ENCODE measurements at regions not wholly inside any gene's neighbourhood (a gene's known extent, or its start where the extent isn't known, plus 50 kb on each side); places are given as distances from the start of the nearest gene placed in this dataset.

DNA sequence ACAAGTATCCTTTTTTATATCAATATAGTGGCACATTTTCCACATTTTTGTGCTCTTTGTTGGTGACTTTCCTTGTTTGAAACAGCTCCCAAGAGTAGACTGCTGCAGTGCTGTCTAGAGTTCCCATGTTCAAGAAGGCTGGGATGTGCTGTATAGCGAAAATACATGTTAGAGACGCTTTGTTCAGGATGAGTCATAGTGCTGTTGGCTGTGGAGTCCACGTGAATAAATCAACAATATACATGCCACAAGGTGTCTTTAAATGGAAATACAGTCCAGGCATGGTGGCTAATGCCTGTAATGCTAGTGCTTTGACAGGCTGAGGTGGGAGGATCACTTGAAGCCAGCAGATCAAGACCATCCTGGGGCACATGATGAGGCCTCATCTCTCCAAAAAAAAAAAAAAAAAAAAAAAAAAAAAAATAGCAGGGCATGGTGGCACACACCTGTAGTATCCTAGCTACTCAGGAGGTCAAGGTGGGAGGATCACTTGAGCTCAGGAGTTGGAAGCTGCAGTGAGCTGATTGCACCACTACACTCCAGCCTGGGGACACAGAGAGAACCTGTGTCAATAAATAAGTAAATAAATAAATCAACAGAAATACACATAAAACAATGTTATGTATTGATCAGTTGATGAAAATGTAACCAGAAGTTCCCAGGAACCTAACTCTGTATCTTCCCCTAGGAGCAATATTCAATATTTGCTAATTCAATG lies 256.8 kb upstream of the STS start:
- Mint-ChIP-seq H3K9me3 (peaks cover 5% of the 10 kb centered on the region), H3K4me3 (no peak overlapping the region), H3K27ac (no peak overlapping the region), H3K27me3 (ENCODE audit: low read depth) (no peaks in the 10 kb centered on the region), H3K4me1 (ENCODE audit: low read depth) (no peaks in the 10 kb centered on the region), H3K36me3 (ENCODE audit: low read depth) (no peaks in the 10 kb centered on the region)
- intact Hi-C loops (cut with micrococcal nuclease): no loop called here
- CTCF ChIA-PET: no interaction called here
- DNase-seq: no peak

DNA sequence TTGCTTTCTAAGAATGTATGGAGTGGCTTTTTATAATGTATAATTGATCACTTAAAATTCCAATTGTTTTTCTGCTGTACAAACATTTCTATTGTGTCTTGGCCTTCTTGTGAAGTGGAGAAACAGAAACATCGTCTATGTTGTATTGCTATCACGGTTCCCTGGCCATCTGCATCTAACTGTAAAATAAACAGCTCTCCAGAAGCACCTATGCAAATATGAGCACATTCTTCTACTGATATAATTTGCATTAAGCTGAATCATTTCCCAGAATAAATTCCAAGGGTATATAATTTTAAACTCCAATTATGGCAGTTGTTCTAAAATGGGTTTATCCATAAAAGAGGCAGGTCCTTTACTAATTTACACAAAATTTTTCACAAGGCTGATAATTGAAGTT lies 261.6 kb upstream of the STS start:
- H3K9me3 Mint-ChIP-seq: no peaks in the 10 kb centered on the region
- H3K27me3 Mint-ChIP-seq (ENCODE audit: low read depth): no peaks in the 10 kb centered on the region
- CTCF ChIA-PET: no interaction called here
- intact Hi-C loops (cut with micrococcal nuclease): no loop called here
- H3K27ac Mint-ChIP-seq: no peak overlapping the region
- peaks cover 1% of the 10 kb centered on the region for H3K36me3 Mint-ChIP-seq (ENCODE audit: low read depth)
- no peak for DNase-seq
- no peaks in the 10 kb centered on the region for H3K4me1 Mint-ChIP-seq (ENCODE audit: low read depth)
- H3K4me3 Mint-ChIP-seq: no peak overlapping the region

DNA sequence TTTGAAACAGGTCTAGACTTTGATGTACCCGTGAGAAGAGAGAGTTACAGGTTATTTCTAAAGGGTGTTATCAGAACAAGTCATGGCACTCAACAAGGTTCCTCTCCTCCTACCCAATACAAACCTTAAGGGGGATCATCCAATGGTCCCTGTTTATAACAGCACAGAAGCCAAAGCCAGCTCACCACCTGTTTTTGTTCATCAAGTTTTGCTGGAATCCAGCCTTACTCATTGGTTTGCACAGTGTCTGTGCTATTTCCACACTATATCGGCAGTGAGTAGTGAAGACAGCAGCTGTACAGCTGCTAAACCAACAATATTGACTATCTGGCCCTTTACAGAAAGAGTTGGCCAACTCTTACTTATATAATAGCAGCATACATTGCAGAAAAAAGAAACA lies 262.1 kb upstream of the STS start:
- Mint-ChIP-seq H3K27ac (no peak overlapping the region), H3K4me1 (ENCODE audit: low read depth) (no peaks in the 10 kb centered on the region), H3K27me3 (ENCODE audit: low read depth) (no peaks in the 10 kb centered on the region), H3K9me3 (no peaks in the 10 kb centered on the region), H3K4me3 (no peak overlapping the region), H3K36me3 (ENCODE audit: low read depth) (peaks cover 1% of the 10 kb centered on the region)
- no peak for DNase-seq
- CTCF ChIA-PET: no interaction called here
- intact Hi-C loops (cut with micrococcal nuclease): no loop called here

DNA sequence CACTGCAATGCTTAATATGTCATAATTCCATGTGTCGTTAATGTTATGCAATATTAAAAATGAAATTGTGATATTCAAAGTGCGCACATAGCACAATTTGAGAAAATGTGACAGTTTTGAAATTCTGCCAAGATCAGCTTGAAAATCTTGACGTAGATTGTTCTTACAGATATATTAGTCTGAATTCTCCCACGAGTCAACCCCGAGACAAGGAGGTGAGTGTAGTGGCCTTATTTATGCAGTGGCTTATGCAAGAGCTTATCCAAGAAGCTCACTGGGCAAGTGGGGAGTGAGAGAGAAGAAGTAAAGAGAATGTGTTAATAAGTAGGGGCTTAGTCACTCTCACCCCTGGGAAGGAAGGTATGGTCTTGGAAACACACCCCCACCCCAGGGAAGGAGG lies 286.1 kb upstream of the STS start:
- no peak for DNase-seq
- Mint-ChIP-seq H3K9me3 (no peaks in the 10 kb centered on the region), H3K4me3 (no peak overlapping the region), H3K27ac (no peak overlapping the region), H3K27me3 (ENCODE audit: low read depth) (no peaks in the 10 kb centered on the region), H3K36me3 (ENCODE audit: low read depth) (no peaks in the 10 kb centered on the region), H3K4me1 (ENCODE audit: low read depth) (no peaks in the 10 kb centered on the region)
- intact Hi-C loops (cut with micrococcal nuclease): no loop called here
- CTCF ChIA-PET: no interaction called here

DNA sequence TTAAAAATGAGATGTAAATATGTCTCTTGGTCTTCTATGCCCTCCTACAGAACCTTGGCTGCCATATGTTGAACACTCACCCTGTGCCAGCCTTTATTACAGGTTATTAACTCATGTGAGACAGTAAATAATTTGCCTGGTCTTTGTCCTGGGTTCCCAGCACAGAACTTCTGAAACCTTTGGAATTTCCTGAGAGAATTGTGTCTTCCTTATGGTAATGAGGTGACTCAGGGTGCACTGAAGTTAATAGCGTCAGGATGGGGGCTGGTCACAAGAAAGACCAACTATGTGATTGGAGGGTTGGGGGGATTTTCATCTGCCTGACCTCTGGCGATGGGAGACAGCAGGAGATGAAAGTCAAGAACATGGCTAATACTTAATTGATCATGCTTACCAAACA lies 289.8 kb upstream of the STS start:
- intact Hi-C loops (cut with micrococcal nuclease): no loop called here
- DNase-seq: no peak
- Mint-ChIP-seq H3K27ac (no peak overlapping the region), H3K4me1 (ENCODE audit: low read depth) (no peaks in the 10 kb centered on the region), H3K9me3 (no peaks in the 10 kb centered on the region), H3K4me3 (no peak overlapping the region), H3K27me3 (ENCODE audit: low read depth) (no peaks in the 10 kb centered on the region), H3K36me3 (ENCODE audit: low read depth) (no peaks in the 10 kb centered on the region)
- CTCF ChIA-PET: no interaction called here

DNA sequence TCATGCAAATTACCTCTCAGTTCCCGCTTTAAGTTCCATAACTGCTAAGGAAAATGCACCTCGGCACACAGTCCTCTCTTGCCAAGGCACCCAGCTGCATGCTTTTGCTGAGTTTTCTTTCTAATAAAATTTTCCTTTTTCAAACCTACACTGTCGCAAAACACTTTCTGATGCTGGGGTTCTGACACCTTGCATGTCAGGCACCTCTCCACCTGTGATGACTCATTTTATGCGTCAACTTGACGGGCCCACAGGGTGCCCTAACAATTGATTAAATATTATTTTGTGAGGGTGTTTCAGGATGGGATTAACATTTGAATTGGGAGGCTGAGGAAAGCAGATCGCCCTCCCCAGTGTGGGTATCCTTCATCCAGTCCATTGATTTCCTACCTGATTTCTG lies 291.0 kb upstream of the STS start:
- no peak overlapping the region for H3K4me3 Mint-ChIP-seq
- no peaks in the 10 kb centered on the region for H3K4me1 Mint-ChIP-seq (ENCODE audit: low read depth)
- no peaks in the 10 kb centered on the region for H3K27me3 Mint-ChIP-seq (ENCODE audit: low read depth)
- CTCF ChIA-PET: no interaction called here
- no peaks in the 10 kb centered on the region for H3K36me3 Mint-ChIP-seq (ENCODE audit: low read depth)
- intact Hi-C loops (cut with micrococcal nuclease): no loop called here
- H3K27ac Mint-ChIP-seq: no peak overlapping the region
- H3K9me3 Mint-ChIP-seq: no peaks in the 10 kb centered on the region
- DNase-seq: no peak

DNA sequence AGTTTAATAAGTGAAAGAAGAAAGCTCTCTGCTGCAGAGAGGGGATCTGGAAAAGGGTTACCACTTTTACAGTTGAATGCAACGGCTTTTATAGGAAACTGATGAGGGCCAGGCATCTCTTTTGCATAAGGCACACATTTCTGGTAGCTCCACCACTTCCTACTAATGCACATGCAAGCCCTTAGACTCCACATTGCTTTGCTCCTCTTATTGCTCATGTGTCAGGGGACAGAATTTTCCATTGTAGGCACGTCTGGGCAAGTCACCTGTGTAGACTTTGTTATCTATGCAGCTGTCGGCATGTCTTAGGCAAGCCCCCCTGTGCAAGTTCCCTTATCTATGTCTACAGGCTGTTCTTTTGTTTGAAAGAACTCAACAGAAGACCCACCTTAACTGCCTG lies 294.6 kb upstream of the STS start:
- no peak overlapping the region for H3K4me3 Mint-ChIP-seq
- intact Hi-C loops (cut with micrococcal nuclease): no loop called here
- CTCF ChIA-PET: no interaction called here
- DNase-seq: no peak
- no peaks in the 10 kb centered on the region for H3K9me3 Mint-ChIP-seq
- H3K4me1 Mint-ChIP-seq (ENCODE audit: low read depth): no peaks in the 10 kb centered on the region
- H3K27ac Mint-ChIP-seq: no peak overlapping the region
- no peaks in the 10 kb centered on the region for H3K36me3 Mint-ChIP-seq (ENCODE audit: low read depth)
- H3K27me3 Mint-ChIP-seq (ENCODE audit: low read depth): no peaks in the 10 kb centered on the region

DNA sequence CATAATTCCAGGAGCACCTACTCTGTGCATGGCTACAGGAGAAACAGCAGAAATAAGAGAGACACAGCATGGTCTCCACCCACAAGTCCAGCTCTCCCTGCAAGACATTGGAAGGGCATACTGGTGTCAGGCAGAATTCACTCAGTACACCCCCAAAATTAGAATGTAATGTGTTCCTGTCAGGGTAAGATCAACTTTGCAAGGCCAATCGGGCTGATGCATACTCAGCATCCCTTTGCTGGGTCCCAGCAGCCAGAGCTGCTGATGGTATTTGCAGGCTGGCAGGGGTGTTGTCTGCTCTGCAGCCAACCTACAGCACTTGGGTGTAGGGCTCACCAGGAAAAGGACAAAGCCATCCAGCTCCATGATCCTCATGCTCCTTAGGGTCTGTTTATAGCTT lies 295.4 kb upstream of the STS start:
- Mint-ChIP-seq H3K36me3 (ENCODE audit: low read depth) (no peaks in the 10 kb centered on the region), H3K9me3 (no peaks in the 10 kb centered on the region), H3K27ac (no peak overlapping the region), H3K4me1 (ENCODE audit: low read depth) (no peaks in the 10 kb centered on the region), H3K27me3 (ENCODE audit: low read depth) (no peaks in the 10 kb centered on the region), H3K4me3 (no peak overlapping the region)
- CTCF ChIA-PET: no interaction called here
- intact Hi-C loops (cut with micrococcal nuclease): no loop called here
- no peak for DNase-seq

DNA sequence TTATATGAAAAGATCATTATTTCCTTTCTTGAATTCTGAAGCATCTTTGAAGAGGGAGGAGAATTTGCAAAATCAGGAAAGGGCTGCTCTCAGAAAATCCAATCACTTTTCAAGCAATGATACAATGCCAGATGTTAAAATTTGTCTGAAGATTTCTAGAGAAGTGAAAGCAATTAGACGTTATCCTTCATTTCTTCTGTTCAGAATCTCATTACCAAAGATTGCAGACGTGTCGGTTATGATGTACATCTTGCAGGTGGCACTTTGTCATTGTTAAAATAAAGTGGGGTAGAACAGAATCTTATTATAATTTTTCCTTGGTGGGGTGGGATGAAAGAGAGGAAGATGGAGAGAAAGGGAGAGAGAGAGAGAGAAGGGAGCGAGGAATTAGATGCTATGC lies 296.4 kb upstream of the STS start:
- no peaks in the 10 kb centered on the region for H3K36me3 Mint-ChIP-seq (ENCODE audit: low read depth)
- no peak for DNase-seq
- no peaks in the 10 kb centered on the region for H3K27me3 Mint-ChIP-seq (ENCODE audit: low read depth)
- no peaks in the 10 kb centered on the region for H3K9me3 Mint-ChIP-seq
- CTCF ChIA-PET: no interaction called here
- no peaks in the 10 kb centered on the region for H3K4me1 Mint-ChIP-seq (ENCODE audit: low read depth)
- H3K4me3 Mint-ChIP-seq: no peak overlapping the region
- no peak overlapping the region for H3K27ac Mint-ChIP-seq
- intact Hi-C loops (cut with micrococcal nuclease): no loop called here

DNA sequence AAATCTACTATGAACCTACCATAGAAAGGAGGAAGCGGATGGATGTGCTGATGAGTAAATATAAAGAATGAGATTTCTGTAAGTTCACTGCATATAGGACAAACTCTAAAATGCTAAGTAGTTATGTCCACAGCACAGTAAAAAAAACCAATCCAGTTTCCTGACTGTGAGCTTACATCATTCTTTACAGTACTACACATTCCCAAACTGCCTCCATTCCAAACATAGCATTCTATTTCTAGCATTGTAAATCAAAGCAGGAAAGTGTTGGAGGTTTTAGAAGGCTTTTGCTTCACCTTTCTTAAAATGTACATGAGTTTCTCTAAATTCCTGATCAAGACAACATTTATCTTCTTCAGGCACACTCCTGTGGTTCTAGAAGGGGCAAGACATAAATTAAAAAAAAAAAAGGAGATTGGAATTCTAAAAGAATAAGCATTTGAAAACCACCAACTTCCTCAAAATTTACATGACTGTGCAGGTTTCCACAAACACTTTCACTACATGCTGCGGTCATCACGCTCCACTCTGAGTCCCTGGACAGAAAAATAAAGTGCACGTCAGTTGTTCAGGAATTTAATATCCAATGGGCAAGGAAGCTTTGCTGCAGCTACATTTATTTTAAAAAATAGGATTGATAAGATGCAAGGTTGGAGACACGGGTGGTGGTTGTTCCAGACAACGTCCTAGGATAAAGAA lies 297.6 kb upstream of the STS start:
- Mint-ChIP-seq H3K27ac (no peak overlapping the region), H3K4me1 (ENCODE audit: low read depth) (no peaks in the 10 kb centered on the region), H3K36me3 (ENCODE audit: low read depth) (no peaks in the 10 kb centered on the region), H3K27me3 (ENCODE audit: low read depth) (no peaks in the 10 kb centered on the region), H3K9me3 (no peaks in the 10 kb centered on the region), H3K4me3 (no peak overlapping the region)
- intact Hi-C loops (cut with micrococcal nuclease): no loop called here
- DNase-seq: no peak
- CTCF ChIA-PET: no interaction called here

DNA sequence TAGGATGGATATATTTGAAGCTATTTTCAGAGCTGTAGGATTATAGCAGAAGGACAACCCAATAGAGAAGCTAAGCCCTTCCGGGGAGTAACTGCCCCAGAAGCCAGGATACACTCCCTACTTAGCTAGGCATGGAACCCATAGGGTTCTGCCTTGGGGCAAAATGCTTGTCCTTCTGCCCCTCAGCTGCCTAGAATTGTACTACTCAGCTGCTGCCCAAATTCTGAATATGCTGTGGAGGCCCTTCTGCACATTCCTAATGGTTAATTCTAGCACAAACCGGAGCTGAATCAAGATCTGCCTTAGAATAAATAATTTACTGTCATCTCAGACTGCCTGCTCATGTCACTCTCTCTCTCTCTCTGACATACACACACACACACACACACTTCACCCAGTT lies 297.7 kb upstream of the VCX3A start:
- intact Hi-C loops (cut with micrococcal nuclease): no loop called here

DNA sequence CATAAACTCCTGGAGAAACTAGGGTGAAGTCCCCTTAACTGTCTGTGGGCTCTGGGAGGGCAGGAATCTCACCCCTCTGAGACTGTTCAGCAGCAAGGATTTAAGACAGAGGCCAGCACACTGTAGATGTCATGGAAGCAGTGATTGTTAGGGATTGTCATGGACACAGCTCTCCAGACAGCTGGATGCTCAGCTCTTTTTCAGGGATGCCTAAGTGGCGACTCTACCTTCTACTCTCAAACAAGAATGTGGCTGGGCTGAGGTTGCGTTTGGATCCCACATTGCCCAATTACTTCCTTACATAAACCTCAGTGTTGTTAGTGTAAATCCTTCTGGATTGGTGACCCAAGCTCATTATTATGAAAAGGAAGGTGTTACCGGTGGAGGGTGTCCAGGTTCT lies 291.9 kb upstream of the VCX3A start:
- Mint-ChIP-seq H3K36me3 (ENCODE audit: low read depth) (no peaks in the 10 kb centered on the region), H3K4me1 (ENCODE audit: low read depth) (no peaks in the 10 kb centered on the region), H3K27me3 (ENCODE audit: low read depth) (no peaks in the 10 kb centered on the region), H3K4me3 (no peak overlapping the region), H3K27ac (no peak overlapping the region), H3K9me3 (no peaks in the 10 kb centered on the region)
- CTCF ChIA-PET: no interaction called here
- no peak for DNase-seq
- intact Hi-C loops (cut with micrococcal nuclease): no loop called here

More for the DNA sequence above, 297.7 kb upstream of the VCX3A start:
- no peak overlapping the region for H3K27ac Mint-ChIP-seq
- CTCF ChIA-PET: no interaction called here
- H3K36me3 Mint-ChIP-seq (ENCODE audit: low read depth): no peaks in the 10 kb centered on the region
- H3K27me3 Mint-ChIP-seq (ENCODE audit: low read depth): no peaks in the 10 kb centered on the region
- H3K4me3 Mint-ChIP-seq: no peak overlapping the region
- H3K9me3 Mint-ChIP-seq: no peaks in the 10 kb centered on the region
- DNase-seq: no peak
- no peaks in the 10 kb centered on the region for H3K4me1 Mint-ChIP-seq (ENCODE audit: low read depth)

DNA sequence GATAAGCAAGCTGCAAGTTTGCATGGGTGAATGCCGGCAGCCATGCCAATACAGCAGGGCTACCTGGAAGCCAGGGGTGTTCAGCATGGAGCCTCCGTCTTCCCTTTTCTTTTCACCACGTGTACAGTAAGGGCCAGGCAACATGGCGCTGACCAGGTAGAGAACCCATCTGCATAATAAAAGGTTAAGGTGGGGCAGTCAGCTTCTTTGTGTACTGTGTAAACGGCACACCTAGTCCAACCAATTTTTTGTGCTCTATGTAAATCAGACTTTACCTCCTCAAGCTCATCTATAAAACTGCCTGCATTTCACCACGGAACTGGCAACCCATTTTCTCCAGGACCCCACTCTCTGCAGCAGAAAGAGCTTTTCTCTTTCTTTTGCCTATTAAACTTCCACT lies 286.8 kb upstream of the VCX3A start:
- Mint-ChIP-seq H3K4me3 (no peak overlapping the region), H3K36me3 (ENCODE audit: low read depth) (no peaks in the 10 kb centered on the region), H3K4me1 (ENCODE audit: low read depth) (no peaks in the 10 kb centered on the region), H3K27me3 (ENCODE audit: low read depth) (no peaks in the 10 kb centered on the region), H3K9me3 (no peaks in the 10 kb centered on the region), H3K27ac (no peak overlapping the region)
- DNase-seq: no peak
- intact Hi-C loops (cut with micrococcal nuclease): no loop called here
- CTCF ChIA-PET: no interaction called here

Data from activated naive CD4-positive, alpha-beta T cell treated with anti-CD3 and anti-CD28 coated beads for 36 hours (primary cell).